SJSA1 (cell line): ENCODE measurements at regions not wholly inside any gene's neighbourhood (a gene's known extent, or its start where the extent isn't known, plus 50 kb on each side); places are given as distances from the start of the nearest gene placed in this dataset.
"Not testable (repeated sequence)": the region's sequence is repeated elsewhere in the genome, so short reads cannot be mapped to it uniquely, and the experiment has no call there.

Source experiments
- DNase-seq, 2 experiments: peaks; one replicate each; pipeline ENCODE4 v3.0.0-alpha.2; 2015 to 2020; ENCODE audit warnings: low spot score in 2 of 2, low read depth in 1 of 2
- H3K27ac ChIP-seq: fragments of 250-450 bp; sonication (Bioruptor Pico); 2 replicates; pipeline ENCODE4 v1.5.1; 2020; ENCODE audit warnings: mild to moderate bottlenecking, moderate library complexity
- H3K27me3 ChIP-seq: fragments of 250-450 bp; sonication (Bioruptor Pico); replicated peaks from 2 replicates; pipeline ENCODE4 v1.5.1; 2020; ENCODE audit warnings: mild to moderate bottlenecking, moderate library complexity
- H3K36me3 ChIP-seq: fragments of 250-450 bp; sonication (Bioruptor Pico); 2 replicates; pipeline ENCODE4 v1.5.1; 2020; ENCODE audit warnings: mild to moderate bottlenecking
- H3K4me1 ChIP-seq: fragments of 250-450 bp; sonication (Bioruptor Pico); replicated peaks from 2 replicates; pipeline ENCODE4 v1.6.1; 2021; ENCODE audit warnings: mild to moderate bottlenecking
- H3K4me3 ChIP-seq: fragments of 250-450 bp; sonication (Bioruptor Pico); 2 replicates; pipeline ENCODE4 v1.5.1; 2020; ENCODE audit warnings: mild to moderate bottlenecking
- H3K9me3 ChIP-seq: fragments of 250-450 bp; sonication (Bioruptor Pico); replicated peaks from 2 replicates; pipeline ENCODE4 v1.5.1; 2020; ENCODE audit warnings: mild to moderate bottlenecking

DNA sequence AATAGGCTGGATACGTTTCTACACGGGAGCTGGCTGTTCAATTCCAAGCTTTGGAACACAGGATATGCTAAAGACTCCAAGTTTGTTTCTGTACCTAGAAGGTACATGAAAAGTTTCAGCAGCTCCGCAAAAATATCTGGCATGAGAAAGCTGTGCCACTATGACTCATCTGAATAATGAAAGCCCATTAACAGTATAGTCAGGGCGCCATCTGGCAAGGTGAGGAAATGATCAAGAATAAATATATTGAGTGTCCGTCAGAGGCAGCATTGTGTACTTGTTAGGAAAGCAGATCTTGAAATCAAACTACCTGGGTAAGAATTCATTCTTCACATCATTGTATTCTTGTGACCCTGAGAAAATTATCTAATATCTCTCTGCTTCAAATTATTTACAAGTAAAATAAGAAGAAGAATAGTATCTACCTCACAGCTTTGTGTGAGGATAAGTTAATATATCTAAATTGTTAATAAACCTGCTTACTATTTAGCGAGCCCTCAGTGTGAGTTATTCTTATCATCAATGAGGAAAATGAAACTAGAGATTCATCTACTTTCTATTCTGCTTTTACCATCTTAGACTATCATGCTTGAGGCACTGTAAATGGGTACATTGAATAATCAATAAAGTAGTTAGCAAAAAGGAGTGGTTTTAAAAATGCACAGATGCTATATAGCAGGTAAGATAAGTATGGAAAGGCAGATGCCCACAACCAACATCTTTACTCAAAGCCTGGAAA lies 53.5 kb downstream of the FSCB start:
- no peak for DNase-seq
- no peaks in the 10 kb centered on the region for H3K9me3 ChIP-seq
- H3K27me3 ChIP-seq: no peaks in the 10 kb centered on the region
- H3K4me3 ChIP-seq: no peak overlapping the region
- H3K36me3 ChIP-seq: no peaks in the 10 kb centered on the region
- H3K27ac ChIP-seq: no peak overlapping the region
- no peaks in the 10 kb centered on the region for H3K4me1 ChIP-seq

DNA sequence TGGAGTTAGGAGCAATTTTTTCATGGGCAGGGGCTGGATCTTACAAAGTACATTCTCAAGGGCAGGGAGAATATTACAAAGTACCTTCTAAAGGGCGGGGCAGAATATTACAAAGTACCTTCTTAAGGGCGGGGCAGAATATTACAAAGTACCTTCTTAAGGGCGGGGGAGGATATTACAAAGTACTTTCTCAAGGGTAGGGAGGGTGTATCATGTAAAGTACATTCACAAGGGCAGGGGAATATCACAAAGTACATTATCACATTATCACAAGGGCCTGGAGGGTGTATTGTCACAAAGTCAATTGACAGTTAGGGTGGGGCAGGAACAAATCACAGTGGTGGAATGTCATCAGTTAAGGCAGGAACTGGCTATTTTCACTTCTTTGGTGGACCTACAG lies 56.9 kb downstream of the FSCB start:
- DNase-seq, H3K4me1 ChIP-seq, H3K27me3 ChIP-seq, H3K4me3 ChIP-seq, H3K9me3 ChIP-seq, H3K36me3 ChIP-seq, H3K27ac ChIP-seq: not testable (repeated sequence)

DNA sequence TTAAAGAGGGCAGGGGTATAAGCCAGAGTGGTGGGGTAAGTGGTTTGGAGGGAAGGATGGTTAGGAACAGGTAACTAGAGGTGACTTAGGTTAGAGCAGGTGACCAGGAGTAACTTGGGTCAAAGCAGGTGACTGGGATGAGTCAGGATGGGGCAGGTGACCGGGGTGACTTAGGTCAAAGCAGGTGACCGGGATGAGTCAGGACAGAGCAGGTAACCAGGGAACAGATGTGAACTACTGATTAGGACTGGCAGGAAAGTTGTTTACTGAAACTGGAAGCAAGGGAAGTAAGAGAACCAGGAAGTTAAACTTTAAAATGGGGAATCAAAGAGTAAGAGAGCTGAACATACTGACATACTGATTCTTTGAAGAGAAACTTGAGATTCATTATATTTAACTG lies 57.4 kb downstream of the FSCB start:
- Histone ChIP-seq H3K9me3 (no peaks in the 10 kb centered on the region), H3K4me3 (no peak overlapping the region), H3K27ac (no peak overlapping the region), H3K36me3 (no peaks in the 10 kb centered on the region), H3K4me1 (no peaks in the 10 kb centered on the region), H3K27me3 (no peaks in the 10 kb centered on the region)
- DNase-seq: no peak

GRCh38 chr14:44448951-44449358 lies 58.1 kb downstream of the FSCB start:
- Histone ChIP-seq H3K27ac (no peak overlapping the region), H3K36me3 (no peaks in the 10 kb centered on the region), H3K4me3 (no peak overlapping the region), H3K27me3 (no peaks in the 10 kb centered on the region), H3K4me1 (no peaks in the 10 kb centered on the region), H3K9me3 (no peaks in the 10 kb centered on the region)
- no peak for DNase-seq

- H3K27me3 ChIP-seq: no peaks in the 10 kb centered on the region
Observed at GRCh38 chr14:44446965-44447364, 60.1 kb downstream of the FSCB start.

DNA sequence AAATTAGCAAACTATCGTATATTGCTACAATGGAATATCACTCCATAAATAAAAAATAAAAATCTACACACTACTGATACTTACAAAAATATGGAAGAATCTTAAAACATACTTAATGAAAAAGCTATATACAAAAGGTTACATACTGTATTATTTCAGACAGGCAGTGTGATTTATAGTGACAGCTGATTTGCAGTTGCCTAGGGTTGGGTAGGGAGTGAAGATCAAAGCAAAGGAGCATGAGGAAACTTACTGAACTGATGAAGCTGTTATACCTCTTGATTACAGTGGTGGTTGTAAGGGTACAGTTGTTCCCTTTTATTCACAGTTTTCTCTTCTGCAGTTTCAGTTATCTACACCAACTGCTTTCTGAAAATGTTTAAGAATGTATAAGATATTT lies 62.6 kb downstream of the FSCB start:
- no peak for DNase-seq
- H3K36me3 ChIP-seq: no peaks in the 10 kb centered on the region

More at GRCh38 chr14:44446965-44447364, 60.1 kb downstream of the FSCB start:
- no peak for DNase-seq
- no peaks in the 10 kb centered on the region for H3K36me3 ChIP-seq
- H3K4me1 ChIP-seq: no peaks in the 10 kb centered on the region
- no peak overlapping the region for H3K4me3 ChIP-seq
- no peak overlapping the region for H3K27ac ChIP-seq
- H3K9me3 ChIP-seq: no peaks in the 10 kb centered on the region

DNA sequence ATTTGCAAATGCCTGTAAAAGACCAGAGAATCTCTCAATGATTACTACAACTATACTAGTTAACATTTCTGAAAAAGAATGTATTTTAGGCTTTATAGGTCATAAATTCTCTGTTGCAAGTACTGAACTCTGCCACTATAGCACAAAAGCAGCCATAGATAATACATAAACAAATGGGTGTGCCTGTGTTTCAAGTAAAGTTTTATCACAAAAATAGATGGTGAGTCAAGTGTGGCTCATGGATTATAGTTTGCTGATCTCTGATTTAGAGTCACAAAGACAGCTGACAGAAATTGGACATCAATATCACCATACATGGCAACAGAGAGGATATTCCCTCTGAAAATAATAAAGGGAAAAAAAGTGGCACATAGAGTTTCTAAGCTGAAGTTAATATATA lies 68.1 kb downstream of the FSCB start:
- no peak overlapping the region for H3K4me3 ChIP-seq
- H3K36me3 ChIP-seq: no peaks in the 10 kb centered on the region
- H3K27me3 ChIP-seq: no peaks in the 10 kb centered on the region
- H3K27ac ChIP-seq: no peak overlapping the region
- no peak for DNase-seq
- H3K4me1 ChIP-seq: no peaks in the 10 kb centered on the region
- no peaks in the 10 kb centered on the region for H3K9me3 ChIP-seq

More for the DNA sequence above, 62.6 kb downstream of the FSCB start:
- Histone ChIP-seq H3K27ac (no peak overlapping the region), H3K4me1 (no peaks in the 10 kb centered on the region), H3K9me3 (no peaks in the 10 kb centered on the region), H3K4me3 (no peak overlapping the region), H3K27me3 (no peaks in the 10 kb centered on the region)

GRCh38 chr14:44438221-44438620 lies 68.9 kb downstream of the FSCB start:
- Histone ChIP-seq H3K9me3 (no peaks in the 10 kb centered on the region), H3K27ac (no peak overlapping the region), H3K36me3 (no peaks in the 10 kb centered on the region), H3K27me3 (no peaks in the 10 kb centered on the region), H3K4me3 (no peak overlapping the region), H3K4me1 (no peaks in the 10 kb centered on the region)
- DNase-seq: no peak

DNA sequence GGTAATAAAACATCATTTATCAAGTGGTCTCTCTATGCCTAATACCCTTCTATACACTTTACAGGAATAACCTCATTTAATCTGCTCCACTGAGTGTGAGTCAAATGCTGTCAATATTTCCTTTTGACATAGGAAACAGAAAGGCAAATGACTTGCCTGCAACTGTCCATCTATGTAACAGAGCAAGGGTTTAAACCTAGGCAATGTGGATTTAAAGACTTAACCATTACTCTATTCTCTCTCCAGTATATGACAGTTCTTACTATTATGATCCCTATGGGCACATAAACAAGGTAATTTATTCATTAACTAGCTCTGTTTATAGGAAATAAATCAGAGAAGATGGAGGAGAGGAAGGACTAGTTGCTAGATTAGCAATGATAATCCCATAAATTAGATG lies 70.6 kb downstream of the FSCB start:
- H3K9me3 ChIP-seq: no peaks in the 10 kb centered on the region
- no peaks in the 10 kb centered on the region for H3K36me3 ChIP-seq
- no peak for DNase-seq
- H3K27ac ChIP-seq: no peak overlapping the region
- H3K4me3 ChIP-seq: no peak overlapping the region
- no peaks in the 10 kb centered on the region for H3K27me3 ChIP-seq
- H3K4me1 ChIP-seq: no peaks in the 10 kb centered on the region

DNA sequence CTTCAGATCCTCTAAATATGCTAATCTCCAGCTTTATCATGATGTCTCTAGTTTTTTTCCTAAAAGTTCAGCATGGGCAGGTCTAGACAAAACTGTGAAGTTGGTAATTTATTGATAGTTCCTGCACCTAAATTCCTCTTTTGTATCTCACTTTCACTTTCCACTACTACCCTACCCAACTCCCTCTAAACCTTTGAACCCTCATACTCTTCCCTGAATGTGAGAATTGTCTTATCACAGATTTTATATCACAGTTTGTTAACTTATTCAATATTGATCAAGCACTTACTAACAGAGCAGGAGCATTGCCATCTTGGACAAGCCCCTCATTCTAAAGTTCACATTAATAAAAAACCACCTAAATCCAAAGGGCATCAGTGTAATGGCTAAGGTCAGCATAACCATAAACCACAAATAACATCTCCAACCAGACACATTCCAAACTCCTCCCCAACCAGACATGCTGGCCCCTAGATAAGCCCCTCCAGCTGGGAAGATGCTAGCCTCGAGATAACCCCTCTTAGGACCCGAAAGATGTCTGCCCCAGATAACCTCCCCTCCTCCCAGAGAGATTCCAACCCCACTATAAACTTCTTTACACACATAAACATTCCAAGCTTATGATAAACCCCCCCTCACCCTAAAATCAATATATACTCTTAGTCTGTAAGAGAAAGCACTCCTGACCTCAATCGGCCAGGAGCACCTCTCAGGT lies 78.7 kb downstream of the FSCB start:
- H3K4me1 ChIP-seq: no peaks in the 10 kb centered on the region
- no peaks in the 10 kb centered on the region for H3K27me3 ChIP-seq
- no peak for DNase-seq
- H3K27ac ChIP-seq: no peak overlapping the region
- no peak overlapping the region for H3K4me3 ChIP-seq
- H3K9me3 ChIP-seq: no peaks in the 10 kb centered on the region
- H3K36me3 ChIP-seq: no peaks in the 10 kb centered on the region

- Histone ChIP-seq H3K4me3 (no peak overlapping the region), H3K27me3 (no peaks in the 10 kb centered on the region), H3K36me3 (no peaks in the 10 kb centered on the region), H3K27ac (no peak overlapping the region), H3K9me3 (no peaks in the 10 kb centered on the region), H3K4me1 (no peaks in the 10 kb centered on the region)
- DNase-seq: no peak
Observed at GRCh38 chr14:44422699-44423098, 84.4 kb downstream of the FSCB start.

GRCh38 chr14:44420226-44420625 lies 86.9 kb downstream of the FSCB start:
- Histone ChIP-seq H3K4me1 (no peaks in the 10 kb centered on the region), H3K27me3 (no peaks in the 10 kb centered on the region), H3K27ac (no peak overlapping the region), H3K9me3 (no peaks in the 10 kb centered on the region), H3K4me3 (no peak overlapping the region), H3K36me3 (no peaks in the 10 kb centered on the region)
- DNase-seq: no peak

GRCh38 chr14:44418856-44419255 lies 88.2 kb downstream of the FSCB start:
- DNase-seq: no peak
- H3K27me3 ChIP-seq: no peaks in the 10 kb centered on the region
- no peaks in the 10 kb centered on the region for H3K36me3 ChIP-seq
- no peaks in the 10 kb centered on the region for H3K9me3 ChIP-seq
- H3K27ac ChIP-seq: no peak overlapping the region
- H3K4me1 ChIP-seq: no peaks in the 10 kb centered on the region
- no peak overlapping the region for H3K4me3 ChIP-seq

DNA sequence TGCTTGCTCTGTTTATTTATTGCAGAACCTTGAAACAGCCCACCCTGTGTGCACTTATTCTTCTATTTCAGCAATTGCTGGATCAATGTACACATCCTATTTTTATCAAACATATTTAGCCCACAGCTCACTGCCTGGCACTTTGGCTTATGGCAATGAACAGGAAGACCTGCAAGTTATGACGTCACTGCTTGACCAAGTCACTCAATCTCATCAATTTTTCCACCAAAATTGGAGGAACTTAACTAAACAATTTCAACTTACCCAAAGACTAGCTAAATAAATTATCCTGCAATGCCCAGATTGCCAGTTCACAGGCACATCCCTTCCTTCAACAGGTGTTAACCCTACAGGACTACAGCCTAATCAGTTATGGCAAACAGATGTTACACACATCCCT lies 89.3 kb downstream of the FSCB start:
- no peaks in the 10 kb centered on the region for H3K36me3 ChIP-seq
- no peak for DNase-seq
- H3K4me3 ChIP-seq: no peak overlapping the region
- H3K27ac ChIP-seq: no peak overlapping the region
- no peaks in the 10 kb centered on the region for H3K9me3 ChIP-seq
- no peaks in the 10 kb centered on the region for H3K4me1 ChIP-seq
- no peaks in the 10 kb centered on the region for H3K27me3 ChIP-seq
